ENCODE measurements at regions not wholly inside any gene's neighbourhood (a gene's known extent, or its start where the extent isn't known, plus 50 kb on each side); places are given as distances from the start of the nearest gene placed in this dataset.

GRCh38 chr3:18189282-18190050, 235.7 kb downstream of the SATB1 start (continued):
- TF ChIP-seq ZNF532 (CRISPR knock-in tag; IDR thresholded peaks at IDR 0.05; ENCODE audit: borderline replicate concordance) (no peak), ZBTB43 (CRISPR knock-in tag; IDR thresholded peaks at IDR 0.05) (no peak), NR2C2 (CRISPR knock-in tag; IDR thresholded peaks at IDR 0.05) (no peak), IRF2 (CRISPR knock-in tag; IDR thresholded peaks at IDR 0.05; ENCODE audit: borderline replicate concordance, low read depth) (no peak), ZNF138 (CRISPR knock-in tag; conservative IDR thresholded peaks at IDR 0.05) (no peak), E2F1 (CRISPR knock-in tag; IDR thresholded peaks at IDR 0.05) (no peak), FOXJ3 (CRISPR knock-in tag; IDR thresholded peaks at IDR 0.05; ENCODE audit: borderline replicate concordance) (no peak), ZNF219 (CRISPR knock-in tag; IDR thresholded peaks at IDR 0.05; ENCODE audit: borderline replicate concordance) (no peak)

- ChIA-PET CTCF (no interaction called here), POLR2A (no interaction called here)
- Mint-ChIP-seq H3K4me1 (no peaks in the 10 kb centered on the region; the same call in 1 of the 2 replicates), H3K4me3 (no peak overlapping the region), H3K27ac (no peak overlapping the region), H3K27me3 (ENCODE audit: low read depth) (no peaks in the 10 kb centered on the region), H3K36me3 (no peaks in the 10 kb centered on the region), H3K9me3 (no peaks in the 10 kb centered on the region)
- no peak for ATAC-seq
- no peak for DNase-seq (ENCODE audit: low spot score)
- TF ChIP-seq MXD4 (CRISPR knock-in tag; IDR thresholded peaks at IDR 0.05; ENCODE audit: borderline replicate concordance) (no peak), ZNF671 (CRISPR knock-in tag; IDR thresholded peaks at IDR 0.05) (no peak), CREB1 (CRISPR knock-in tag; IDR thresholded peaks at IDR 0.05) (no peak), ZBTB21 (CRISPR knock-in tag; IDR thresholded peaks at IDR 0.05; ENCODE audit: borderline replicate concordance) (no peak), USF1 (CRISPR knock-in tag; IDR thresholded peaks at IDR 0.05) (no peak), PRRX2 (CRISPR knock-in tag; IDR thresholded peaks at IDR 0.05) (no peak), ZNF121 (CRISPR knock-in tag; IDR thresholded peaks at IDR 0.05) (no peak), FOXP1 (CRISPR knock-in tag; IDR thresholded peaks at IDR 0.05; ENCODE audit: borderline replicate concordance) (no peak), RORB (CRISPR knock-in tag; IDR thresholded peaks at IDR 0.05) (no peak), JAZF1 (CRISPR knock-in tag; IDR thresholded peaks at IDR 0.05) (no peak)
These were observed 236.6 kb downstream of the SATB1 start for GRCh38 chr3:18188491-18188890.

All from WTC11 (cell line).